ENCODE measurements at regions not wholly inside any gene's neighbourhood (a gene's known extent, or its start where the extent isn't known, plus 50 kb on each side); places are given as distances from the start of the nearest gene placed in this dataset.

- FAIRE-seq = no peak
- Histone ChIP-seq H3K4me3 (ENCODE audit: low read depth, low read length) (no peak overlapping the region), H3K36me3 (ENCODE audit: control insufficient read depth, insufficient read depth, low read length) (no peaks in the 10 kb centered on the region), H3K27me3 (ENCODE audit: control insufficient read depth, insufficient read depth, low read length) (no peaks in the 10 kb centered on the region)
- no peak for DNase-seq (ENCODE audit: low read depth)
- TF ChIP-seq CTCF (IDR thresholded peaks at IDR 0.05; ENCODE audit: insufficient read depth, low read length, severe bottlenecking) = no peak
Measured at GRCh38 chrX:34874763-34875162, 67.8 kb upstream of the FAM47B start.

GRCh38 chrX:34875204-34875603 is 67.4 kb upstream of the FAM47B start:
- TF ChIP-seq CTCF (IDR thresholded peaks at IDR 0.05; ENCODE audit: insufficient read depth, low read length, severe bottlenecking) = no peak
- DNase-seq (ENCODE audit: low read depth) (peak; percentile 50), FAIRE-seq (no peak)

GRCh38 chrX:34877436-34877835 is 65.2 kb upstream of the FAM47B start:
- DNase-seq (ENCODE audit: low read depth) (no peak), FAIRE-seq (no peak)
- H3K27me3 ChIP-seq (ENCODE audit: control insufficient read depth, insufficient read depth, low read length) = no peaks in the 10 kb centered on the region
- no peak overlapping the region for H3K4me3 ChIP-seq (ENCODE audit: low read depth, low read length)
- H3K36me3 ChIP-seq (ENCODE audit: control insufficient read depth, insufficient read depth, low read length) = no peaks in the 10 kb centered on the region
- no peak for TF ChIP-seq CTCF (IDR thresholded peaks at IDR 0.05; ENCODE audit: insufficient read depth, low read length, severe bottlenecking)

More at GRCh38 chrX:34875204-34875603, 67.4 kb upstream of the FAM47B start:
- H3K36me3 ChIP-seq (ENCODE audit: control insufficient read depth, insufficient read depth, low read length) = no peaks in the 10 kb centered on the region
- H3K4me3 ChIP-seq (ENCODE audit: low read depth, low read length) = no peak overlapping the region
- no peaks in the 10 kb centered on the region for H3K27me3 ChIP-seq (ENCODE audit: control insufficient read depth, insufficient read depth, low read length)

GRCh38 chrX:34879346-34879745 is 63.2 kb upstream of the FAM47B start:
- Histone ChIP-seq H3K27me3 (ENCODE audit: control insufficient read depth, insufficient read depth, low read length) (no peaks in the 10 kb centered on the region), H3K4me3 (ENCODE audit: low read depth, low read length) (no peak overlapping the region), H3K36me3 (ENCODE audit: control insufficient read depth, insufficient read depth, low read length) (no peaks in the 10 kb centered on the region)
- no peak for TF ChIP-seq CTCF (IDR thresholded peaks at IDR 0.05; ENCODE audit: insufficient read depth, low read length, severe bottlenecking)
- FAIRE-seq (no peak), DNase-seq (ENCODE audit: low read depth) (no peak)

- no peak overlapping the region for H3K4me3 ChIP-seq (ENCODE audit: low read depth, low read length)
- TF ChIP-seq CTCF (IDR thresholded peaks at IDR 0.05; ENCODE audit: insufficient read depth, low read length, severe bottlenecking) = no peak
- FAIRE-seq (no peak), DNase-seq (ENCODE audit: low read depth) (no peak)
- H3K36me3 ChIP-seq (ENCODE audit: control insufficient read depth, insufficient read depth, low read length) = no peaks in the 10 kb centered on the region
- no peaks in the 10 kb centered on the region for H3K27me3 ChIP-seq (ENCODE audit: control insufficient read depth, insufficient read depth, low read length)
Measured at GRCh38 chrX:34879886-34880285, 62.7 kb upstream of the FAM47B start.

GRCh38 chrX:34880656-34881055 is 61.9 kb upstream of the FAM47B start:
- peak; percentile 84 for DNase-seq (ENCODE audit: low read depth)
- Histone ChIP-seq H3K36me3 (ENCODE audit: control insufficient read depth, insufficient read depth, low read length) (no peaks in the 10 kb centered on the region), H3K4me3 (ENCODE audit: low read depth, low read length) (no peak overlapping the region), H3K27me3 (ENCODE audit: control insufficient read depth, insufficient read depth, low read length) (no peaks in the 10 kb centered on the region)
- FAIRE-seq = no peak
- no peak for TF ChIP-seq CTCF (IDR thresholded peaks at IDR 0.05; ENCODE audit: insufficient read depth, low read length, severe bottlenecking)

Data from bronchial epithelial cell (primary cell).